Urothelium cell line (cell line): ENCODE measurements at regions not wholly inside any gene's neighbourhood (a gene's known extent, or its start where the extent isn't known, plus 50 kb on each side); places are given as distances from the start of the nearest gene placed in this dataset.

Experiments
- DNase-seq: peaks from one replicate; pipeline ENCODE4 v3.0.0; 2011; ENCODE audit warnings: low spot score, mixed read lengths
- FAIRE-seq: peaks from 2 replicates; lab custom pipeline; 2011; peaks lifted over from hg19 to GRCh38; lab: Jason Lieb, UNC

DNA sequence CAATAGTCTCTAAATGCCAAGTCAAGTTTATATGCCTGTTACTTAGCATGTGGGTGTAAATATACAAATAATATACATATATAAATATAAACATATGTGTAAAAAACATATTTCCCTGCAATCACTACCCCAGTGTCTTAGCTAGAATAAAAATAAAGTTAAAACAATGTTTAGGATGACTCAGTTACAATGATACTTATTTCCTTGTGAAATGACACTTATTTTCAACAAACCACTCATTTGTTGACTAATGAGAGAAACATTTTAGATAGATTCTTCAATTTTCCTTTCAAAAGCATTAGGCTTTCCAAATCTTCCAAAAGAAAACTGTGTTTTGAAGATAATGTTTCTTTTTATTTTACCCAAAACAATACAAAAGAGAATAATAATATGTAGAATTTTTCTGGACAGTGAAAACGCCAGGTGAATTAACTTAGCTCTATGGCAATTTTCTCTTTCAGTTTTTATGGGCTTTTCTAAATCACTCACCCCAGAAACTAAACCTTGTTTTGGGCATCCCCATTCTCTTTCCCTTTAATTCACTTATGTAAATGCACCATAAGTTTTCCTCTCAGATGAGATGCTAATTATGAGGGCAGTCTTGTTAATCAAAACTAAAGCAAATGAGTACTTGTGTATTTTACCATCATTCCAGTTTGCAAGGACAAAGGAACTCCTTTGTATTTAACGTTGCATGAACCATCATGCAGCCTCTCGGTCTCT is 465.9 kb downstream of the BCAT1 start:
- no peak for DNase-seq
- no peak for FAIRE-seq

DNA sequence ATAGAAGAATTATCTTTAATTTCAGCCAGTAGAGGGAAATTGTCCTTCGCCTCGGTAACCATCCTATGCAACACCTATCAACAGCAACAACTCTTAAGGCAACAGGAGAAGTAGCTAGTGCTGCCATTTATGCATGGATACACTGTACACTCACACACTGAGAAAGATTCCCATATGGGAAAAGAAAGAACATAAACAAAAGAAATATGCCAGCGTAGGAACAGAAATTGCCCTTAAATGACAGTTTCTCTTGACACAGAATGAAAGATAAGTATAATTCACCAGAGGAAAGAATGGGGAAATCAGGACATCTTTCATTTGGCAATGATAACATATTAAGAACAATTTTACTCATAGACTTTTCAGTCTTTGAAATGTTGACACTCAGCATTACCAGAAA is 466.9 kb downstream of the BCAT1 start:
- DNase-seq (no peak), FAIRE-seq (no peak)

DNA sequence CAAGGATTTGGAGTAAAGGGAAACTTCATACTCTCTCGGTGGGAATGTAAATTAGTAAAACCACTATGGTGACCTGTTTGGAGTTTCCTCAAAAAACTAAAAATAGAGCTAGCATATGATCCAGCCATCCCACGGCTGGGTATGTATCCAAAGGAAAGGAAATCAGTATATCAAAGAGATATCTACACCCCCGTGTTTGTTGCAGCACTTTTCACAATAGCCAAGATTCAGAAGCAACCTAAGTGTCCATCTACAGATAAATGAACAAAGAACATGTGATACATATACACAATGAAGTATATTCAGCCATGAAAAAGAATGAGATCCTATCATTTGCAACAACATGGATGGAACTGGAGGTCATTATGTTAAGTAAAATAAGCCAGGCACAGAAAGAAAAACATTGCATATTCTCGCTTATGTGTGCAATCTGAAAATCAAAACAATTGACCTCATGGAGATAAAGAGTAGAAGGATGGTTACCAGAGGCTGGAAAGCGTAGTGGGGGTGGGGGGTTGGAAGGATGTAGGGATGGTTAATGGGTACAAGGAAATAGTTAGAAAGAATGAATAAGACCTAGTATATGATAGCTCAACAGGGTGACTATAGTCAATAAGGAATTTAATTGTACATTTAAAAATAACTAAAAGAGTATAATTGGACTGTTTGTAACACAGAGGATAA is 468.0 kb downstream of the BCAT1 start:
- FAIRE-seq (no peak), DNase-seq (no peak)

DNA sequence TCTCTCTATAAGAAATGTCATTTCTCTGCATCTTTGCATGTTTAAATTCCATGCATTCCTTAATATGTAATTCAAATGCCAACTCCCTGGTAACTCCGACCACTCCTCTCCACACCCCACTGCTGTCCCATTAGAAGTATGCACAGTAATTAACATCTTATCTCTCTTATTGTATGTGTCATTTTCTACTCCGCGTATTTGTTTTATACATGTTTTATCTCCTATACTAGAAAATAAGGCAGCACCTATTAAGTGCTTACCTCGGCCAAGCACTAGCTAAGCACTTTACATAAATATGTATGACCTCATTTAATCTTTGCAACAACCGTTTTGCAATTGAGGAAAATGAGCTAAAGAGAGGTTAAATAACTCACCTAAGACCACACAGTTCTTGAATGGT is 469.8 kb downstream of the BCAT1 start:
- DNase-seq = no peak
- FAIRE-seq = no peak

DNA sequence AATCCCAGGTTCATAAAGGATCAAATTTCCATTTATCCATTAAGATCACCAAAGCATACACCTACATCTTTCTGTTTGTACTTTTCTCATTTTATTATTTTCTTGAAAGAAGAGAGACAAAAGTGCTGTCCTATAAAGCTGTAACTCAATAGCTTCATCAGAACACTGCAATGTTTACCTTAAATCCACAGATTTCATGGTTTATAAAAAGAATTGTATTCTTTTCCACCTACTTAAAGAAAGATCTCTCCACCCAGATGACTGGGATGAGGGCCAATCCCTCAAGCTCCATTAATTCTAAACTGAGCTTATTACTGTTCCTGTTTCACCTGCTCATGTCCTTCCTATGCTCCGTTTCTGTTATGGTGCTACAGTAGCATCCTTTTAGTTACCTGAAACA is 470.6 kb downstream of the BCAT1 start:
- no peak for FAIRE-seq
- no peak for DNase-seq

DNA sequence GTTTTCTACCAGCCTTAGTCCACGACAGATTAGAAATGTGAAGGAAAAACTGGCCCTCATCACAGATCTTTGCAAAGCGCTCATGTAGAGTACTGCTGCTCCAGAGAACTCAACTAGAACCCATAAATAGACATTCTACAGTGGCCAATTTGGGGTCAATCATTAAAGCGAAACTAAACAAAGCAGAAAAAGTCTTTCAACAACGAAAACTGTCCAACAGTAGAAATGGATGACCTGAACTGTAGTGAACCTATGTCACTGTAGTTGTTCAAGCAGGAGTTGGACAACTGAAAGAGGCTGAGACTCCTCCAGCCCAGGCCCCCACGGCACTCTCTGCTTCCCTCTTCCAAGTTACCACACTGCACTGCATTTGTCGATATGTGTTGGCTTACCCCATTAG is 472.6 kb downstream of the BCAT1 start:
- FAIRE-seq (no peak), DNase-seq (no peak)

DNA sequence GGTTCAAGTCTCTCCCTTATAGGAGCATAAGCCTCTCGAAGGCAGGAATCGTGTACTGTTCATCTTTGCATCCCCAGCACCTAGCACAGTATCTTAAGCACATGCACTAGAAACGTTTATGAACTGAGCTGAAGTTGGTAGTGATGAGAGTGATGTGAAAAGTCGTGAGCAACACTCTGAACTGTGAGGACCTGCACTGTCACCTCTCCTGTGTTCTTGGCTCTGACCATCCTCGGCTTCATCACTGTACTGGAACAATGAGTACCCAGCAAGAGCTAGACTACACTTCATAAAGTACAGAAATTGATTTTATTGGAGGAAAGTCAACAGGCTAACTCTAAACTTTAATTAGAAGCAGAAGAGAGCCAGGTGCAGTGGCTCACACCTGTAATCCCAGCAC is 473.6 kb downstream of the BCAT1 start:
- no peak for DNase-seq
- FAIRE-seq = no peak

DNA sequence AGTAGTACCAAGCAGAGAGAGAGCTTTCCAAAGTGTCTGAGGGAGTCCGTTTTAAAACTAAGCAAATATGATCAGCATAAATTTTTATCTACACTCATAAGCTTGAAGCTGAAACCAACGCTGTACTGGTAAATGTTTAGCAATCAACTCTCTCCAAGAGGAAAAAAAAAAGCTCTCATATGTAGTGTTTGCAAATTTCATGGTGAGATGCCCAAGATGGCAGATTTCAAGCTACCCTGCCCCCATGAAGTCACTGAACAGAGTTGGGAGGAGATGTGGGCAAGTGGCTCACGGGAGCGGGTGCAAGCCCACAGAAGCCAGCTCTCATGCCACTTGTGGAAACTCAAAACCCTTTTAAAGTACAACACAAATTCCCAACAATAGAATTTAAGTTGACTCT is 475.8 kb downstream of the BCAT1 start:
- FAIRE-seq = no peak
- no peak for DNase-seq

DNA sequence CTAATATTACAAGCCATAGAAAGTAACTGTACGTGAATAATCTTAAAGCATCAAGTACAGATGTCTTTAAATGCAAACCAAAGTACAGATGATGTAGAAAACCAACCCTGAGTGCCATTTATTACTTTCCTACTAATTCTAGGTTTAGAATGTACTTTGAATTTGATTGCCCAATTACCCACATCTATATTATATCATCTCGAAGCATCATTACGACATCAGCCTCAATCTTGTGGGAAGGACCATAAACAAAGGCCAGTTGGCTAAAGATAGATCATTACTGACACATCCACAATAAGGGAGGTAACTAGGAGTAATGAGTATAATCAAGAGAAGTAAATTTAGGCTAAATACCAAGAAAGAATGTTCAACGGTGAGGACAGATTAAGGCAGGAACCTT is 478.9 kb downstream of the BCAT1 start:
- no peak for DNase-seq
- FAIRE-seq = no peak

DNA sequence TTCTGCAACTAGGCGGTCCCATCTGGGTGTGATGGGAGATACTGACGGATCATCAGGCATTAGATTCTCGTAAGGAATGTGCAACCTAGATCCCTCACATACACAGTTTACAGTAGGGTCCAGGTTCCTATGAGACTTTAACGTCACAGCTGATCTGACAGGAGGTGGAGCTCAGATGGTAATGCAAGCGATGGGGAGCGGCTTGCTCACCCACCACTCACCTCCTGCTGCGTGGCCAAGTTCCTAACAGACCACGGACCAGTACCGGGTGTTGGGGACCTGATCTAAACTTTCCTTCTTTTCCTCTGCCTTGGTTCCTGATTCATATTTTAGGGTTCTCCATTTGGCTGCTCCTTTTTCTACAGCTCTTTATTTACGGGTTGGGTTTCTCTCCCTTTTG is 479.8 kb downstream of the BCAT1 start:
- no peak for DNase-seq
- no peak for FAIRE-seq

DNA sequence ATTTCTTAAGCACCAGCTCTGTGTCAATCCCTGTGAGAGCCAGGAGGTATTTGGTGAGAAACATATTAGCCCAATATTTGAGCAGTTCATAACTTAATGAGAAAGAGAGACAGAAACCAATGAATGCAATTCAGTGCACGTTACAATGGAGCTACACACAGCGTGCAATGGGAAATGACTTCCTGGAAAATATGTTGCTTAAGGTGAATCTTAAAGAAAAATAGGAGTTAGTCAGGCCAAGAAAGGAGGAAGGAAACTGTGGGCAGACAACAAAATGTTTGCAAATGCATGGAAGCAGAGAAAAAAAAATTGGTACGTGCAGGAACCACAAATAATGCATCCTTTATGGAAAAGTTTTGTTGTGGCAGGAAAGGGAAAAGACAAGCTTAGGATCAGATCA is 481.7 kb downstream of the BCAT1 start:
- no peak for DNase-seq
- no peak for FAIRE-seq

DNA sequence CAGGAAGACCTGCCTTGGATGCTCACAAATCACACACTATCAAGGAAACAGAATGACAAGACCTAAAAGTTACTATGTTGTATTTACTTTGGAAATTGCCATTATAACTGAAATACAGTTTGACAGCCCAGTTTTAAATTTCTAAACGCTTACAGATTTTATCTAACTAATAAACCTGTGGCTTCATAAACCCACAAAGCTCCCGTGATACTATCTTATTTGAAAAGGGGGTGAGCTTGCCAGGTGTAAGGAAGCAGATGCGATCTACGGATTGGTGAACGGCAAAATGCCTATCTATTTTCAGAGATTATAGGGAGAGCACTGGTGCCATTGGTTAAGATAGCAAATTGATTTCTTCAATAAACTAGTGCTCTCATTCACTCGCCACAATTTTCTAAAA is 485.5 kb downstream of the BCAT1 start:
- DNase-seq = no peak
- FAIRE-seq = no peak

DNA sequence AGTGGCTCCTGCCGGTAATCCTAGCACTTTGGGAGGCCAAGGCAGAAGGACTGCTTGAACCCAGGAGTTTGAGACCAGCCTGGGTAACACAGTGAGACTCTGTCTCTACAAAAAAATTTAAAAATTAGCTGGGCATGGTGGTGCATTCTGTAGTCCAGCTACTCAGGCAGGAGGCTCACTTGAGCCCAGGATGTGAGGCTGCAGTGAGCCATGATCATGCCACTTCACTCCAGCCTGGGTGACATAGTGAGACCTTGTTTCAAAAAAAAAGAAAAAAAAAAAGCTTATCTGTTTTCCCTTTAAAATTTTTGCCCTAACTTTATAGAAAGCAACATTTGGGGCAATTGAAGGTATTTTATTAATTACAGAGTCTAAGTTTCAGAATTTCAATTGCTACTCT is 486.0 kb downstream of the BCAT1 start:
- FAIRE-seq (no peak), DNase-seq (no peak)

DNA sequence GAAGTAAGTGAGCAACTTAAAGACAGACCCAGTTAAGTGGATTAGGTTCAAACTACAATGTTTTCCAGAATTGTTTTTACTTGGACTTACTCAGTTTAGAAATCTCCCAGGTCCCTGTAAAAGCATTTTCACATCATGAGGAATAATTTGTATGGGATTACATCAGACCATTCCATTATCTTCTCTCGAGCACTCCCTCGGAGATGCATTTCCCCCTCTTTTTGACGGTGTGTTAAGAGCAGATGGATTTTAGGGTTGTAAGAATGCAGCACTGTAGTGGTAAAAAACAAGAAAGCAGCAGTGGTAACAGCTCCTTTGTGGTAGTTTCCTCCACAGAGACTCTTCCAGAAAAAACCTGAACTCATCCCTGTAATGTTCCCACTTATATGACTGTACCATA is 488.4 kb downstream of the BCAT1 start:
- DNase-seq = no peak
- no peak for FAIRE-seq

DNA sequence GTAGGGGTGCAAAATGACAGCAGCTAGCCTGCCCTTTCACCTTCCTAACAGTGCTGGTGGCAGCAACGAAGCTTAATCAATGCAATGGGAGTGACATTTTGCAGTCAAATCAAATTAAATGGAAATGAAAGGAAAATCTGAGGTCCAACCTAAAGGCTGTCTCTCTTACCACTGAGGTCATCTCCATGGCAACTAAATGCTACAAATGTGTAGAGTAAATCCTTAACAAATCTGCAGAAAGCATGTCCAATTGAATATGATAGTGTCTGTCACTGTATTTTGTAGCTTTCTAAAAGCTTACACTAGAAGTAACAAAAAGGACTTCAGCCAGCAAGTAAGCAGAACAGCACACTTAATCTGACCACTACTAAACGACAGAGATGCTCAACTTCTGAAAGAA is 488.8 kb downstream of the BCAT1 start:
- no peak for FAIRE-seq
- no peak for DNase-seq

DNA sequence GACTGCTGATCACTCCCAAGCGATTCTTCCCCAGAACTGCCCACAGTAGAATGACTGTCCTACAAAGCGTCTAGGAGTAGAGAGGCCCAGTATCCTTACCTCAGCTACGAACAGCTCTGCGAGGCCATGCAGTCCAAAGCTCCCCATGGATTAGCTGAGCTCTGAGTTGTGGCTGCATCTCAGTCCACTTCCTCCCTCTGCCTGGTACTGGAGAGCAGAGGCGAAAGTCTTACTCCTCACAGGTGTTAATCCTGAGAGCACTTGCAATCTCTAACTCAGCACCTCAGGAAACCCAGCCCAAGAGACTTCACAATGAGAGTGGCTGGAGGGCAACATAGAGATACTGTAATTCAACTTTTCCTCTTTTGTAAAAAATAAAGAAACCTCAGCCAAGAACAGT is 493.1 kb downstream of the BCAT1 start:
- no peak for DNase-seq
- no peak for FAIRE-seq

DNA sequence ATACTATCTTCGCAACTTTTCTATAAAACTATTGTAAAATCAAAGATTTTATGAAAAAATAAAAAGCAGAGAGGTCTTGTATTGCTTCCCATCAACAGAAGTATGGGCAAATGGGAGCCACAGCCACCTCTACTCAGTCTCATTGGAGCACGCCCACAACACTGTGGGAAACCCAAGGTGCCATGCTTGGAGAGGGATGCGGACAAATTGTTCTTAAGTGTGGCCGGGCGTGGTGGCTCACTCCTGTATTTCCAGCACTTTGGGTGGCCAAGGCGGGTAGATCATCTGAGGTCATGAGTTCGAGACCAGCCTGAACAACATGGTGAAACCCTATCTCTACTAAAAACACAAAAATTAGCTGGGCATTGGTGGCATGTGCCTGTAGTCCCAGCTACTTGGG is 498.2 kb upstream of the SOX5 start:
- DNase-seq (no peak), FAIRE-seq (no peak)

DNA sequence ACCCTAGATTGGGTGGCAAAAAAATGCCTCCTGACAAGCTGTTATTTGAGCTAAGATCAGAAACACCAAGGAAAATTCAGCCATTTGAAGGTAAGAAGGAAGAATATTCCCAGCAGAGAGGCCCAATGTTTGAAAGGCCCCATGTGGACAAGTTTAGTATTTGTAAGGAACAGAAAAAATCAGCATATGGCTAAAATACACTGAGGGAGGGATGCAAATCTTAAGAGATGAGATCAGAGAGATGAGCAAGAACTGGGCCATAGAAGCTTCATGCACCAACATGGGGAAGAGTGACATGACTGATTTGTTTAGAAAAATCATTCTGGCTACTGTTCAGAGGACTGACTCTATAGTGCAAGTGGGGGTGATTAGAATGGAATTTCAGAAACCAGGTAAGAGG is 496.8 kb upstream of the SOX5 start:
- FAIRE-seq (no peak), DNase-seq (no peak)

DNA sequence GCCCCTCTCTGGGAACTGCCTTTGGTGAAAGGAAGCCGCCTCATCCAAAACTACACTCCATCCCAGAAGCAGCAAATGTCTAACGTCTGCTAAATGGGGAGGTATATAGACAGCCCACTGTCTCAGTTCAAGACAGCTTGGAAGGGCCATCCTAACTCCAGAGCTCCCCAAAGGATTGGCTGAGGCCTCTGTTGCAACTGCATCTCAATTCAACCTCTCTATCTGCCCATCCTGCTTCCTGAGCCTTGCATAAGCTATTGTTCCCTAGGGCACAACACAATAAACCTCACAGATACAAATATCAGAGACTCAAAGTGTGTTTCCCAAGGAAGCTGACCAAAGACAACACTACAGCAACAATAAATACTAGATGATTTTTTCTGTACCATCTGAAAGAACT is 495.2 kb upstream of the SOX5 start:
- FAIRE-seq = no peak

DNA sequence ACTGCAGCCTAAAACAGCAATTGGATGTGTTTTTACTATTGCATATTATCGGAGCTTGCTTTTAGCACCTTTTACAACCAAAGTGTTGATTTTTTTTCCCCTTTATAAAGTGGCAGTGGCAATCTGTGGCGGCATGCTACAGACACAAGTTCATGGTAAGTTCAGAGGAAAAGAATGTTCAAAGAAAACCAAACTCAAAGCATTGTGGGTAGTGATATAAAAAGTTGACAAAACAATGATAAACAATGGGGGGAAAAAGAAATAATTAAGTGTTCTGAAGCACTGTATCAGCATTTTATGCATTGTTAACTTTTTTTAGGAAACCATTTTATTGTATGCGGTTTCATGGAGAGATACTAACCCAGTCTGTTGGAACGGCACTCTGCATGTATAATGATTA is 492.0 kb upstream of the SOX5 start:
- DNase-seq (no peak), FAIRE-seq (no peak)

More for the DNA sequence above, 495.2 kb upstream of the SOX5 start:
- no peak for DNase-seq

DNA sequence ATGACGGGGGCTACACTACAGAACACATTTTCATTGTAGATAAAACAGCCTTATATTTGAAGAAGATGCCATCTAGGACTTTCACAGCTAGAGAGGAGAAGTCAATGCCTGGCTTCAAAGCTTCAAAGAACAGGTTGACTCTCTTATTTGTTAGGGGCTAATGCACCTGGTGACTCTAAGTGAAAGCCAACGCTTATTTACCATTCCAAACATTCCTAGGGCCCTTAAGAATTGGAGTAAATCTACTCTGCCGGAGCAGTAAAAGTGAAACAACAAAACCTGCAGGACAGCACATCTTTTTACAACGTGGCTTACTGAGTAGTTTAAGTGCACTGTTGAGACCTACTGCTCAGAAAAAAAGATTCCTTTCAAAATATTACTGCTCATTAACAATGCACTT is 487.2 kb upstream of the SOX5 start:
- no peak for DNase-seq

DNA sequence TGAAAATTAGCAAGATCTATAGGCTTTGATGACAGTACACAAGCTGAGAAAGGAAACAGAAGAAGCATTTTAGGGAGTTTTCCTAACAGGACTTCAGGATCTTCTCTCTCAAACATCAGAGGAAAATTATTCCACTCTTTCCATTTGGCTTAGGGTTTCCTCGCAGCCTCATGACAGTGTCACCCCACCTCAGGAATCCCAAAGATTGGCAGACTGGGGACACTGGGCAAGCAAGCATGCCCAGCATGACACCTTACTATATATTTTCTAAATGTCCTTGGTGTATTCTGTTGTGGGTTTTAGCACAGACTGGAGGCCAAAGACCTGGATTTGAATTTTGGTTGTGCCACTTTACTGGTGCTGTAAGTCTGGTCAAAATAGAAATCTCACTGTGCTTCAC is 482.4 kb upstream of the SOX5 start:
- DNase-seq (no peak), FAIRE-seq (no peak)

More for the DNA sequence above, 487.2 kb upstream of the SOX5 start:
- FAIRE-seq = no peak

DNA sequence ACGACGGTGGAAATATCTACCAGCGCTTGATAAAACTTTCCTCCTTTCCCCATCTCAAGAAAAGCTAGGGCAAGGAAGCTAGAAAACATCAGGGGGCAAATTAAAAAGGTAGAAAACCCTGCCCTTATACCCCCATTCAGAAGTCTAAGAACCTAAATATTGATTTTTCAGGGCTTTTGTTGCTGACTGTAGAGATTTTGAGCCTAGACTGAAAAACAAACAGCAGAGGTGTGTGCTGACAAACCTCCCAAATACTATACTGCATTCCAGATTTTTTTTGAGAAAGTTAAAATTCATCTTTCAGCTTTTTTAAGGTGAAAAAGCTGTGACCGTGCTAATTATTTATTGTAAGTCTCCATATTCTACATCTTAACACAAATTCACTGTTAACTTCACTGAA is 478.3 kb upstream of the SOX5 start:
- DNase-seq (no peak), FAIRE-seq (no peak)
